Activated T-helper 1 cell treated with anti-CD3 and anti-CD28 coated beads, Interleukin-12 subunit alpha, Interleukin-12 subunit beta, Interleukin-2, Interleukin-4 antibody, amounts not matched to agents 30 ng/mL and 10 ng/mL and 1 ng/mL, durations not matched to agents 14 hours and 24 hours and 36 hours (primary cell): ENCODE measurements at regions not wholly inside any gene's neighbourhood (a gene's known extent, or its start where the extent isn't known, plus 50 kb on each side); places are given as distances from the start of the nearest gene placed in this dataset.

Source experiments
- DNase-seq: peaks from one replicate; pipeline ENCODE4 v3.0.0; 2021; ENCODE audit warnings: low spot score
- H3K27ac Mint-ChIP-seq: one replicate; pipeline ENCODE4 v1.8.0; 2021; ENCODE audit warnings: mild to moderate bottlenecking, mixed read lengths
- H3K27me3 Mint-ChIP-seq: one replicate; pipeline ENCODE4 v1.8.0; 2022; ENCODE audit warnings: mild to moderate bottlenecking, moderate library complexity, mixed read lengths; ENCODE audit not compliant: insufficient read depth
- H3K36me3 Mint-ChIP-seq: one replicate; pipeline ENCODE4 v1.8.0; 2021; ENCODE audit warnings: low read depth, mixed read lengths
- H3K4me1 Mint-ChIP-seq: one replicate; pipeline ENCODE4 v1.8.0; 2021; ENCODE audit warnings: low read depth, mixed read lengths
- H3K4me3 Mint-ChIP-seq: one replicate; pipeline ENCODE4 v1.8.0; 2021; ENCODE audit warnings: mild to moderate bottlenecking, moderate library complexity, mixed read lengths
- H3K9me3 Mint-ChIP-seq: one replicate; pipeline ENCODE4 v1.8.0; 2021; ENCODE audit warnings: mixed read lengths
- intact Hi-C: fragments of 100-400 bp; cut with micrococcal nuclease; formaldehyde crosslinking; loops from one replicate; pipeline ENCODE4 v1.15.1; 2024

GRCh38 chrX:20739038-20739745, 472.5 kb upstream of the RPS6KA3 start:
- Mint-ChIP-seq H3K9me3 (no peaks in the 10 kb centered on the region), H3K27ac (no peak overlapping the region), H3K27me3 (peaks cover 3% of the 10 kb centered on the region), H3K36me3 (no peaks in the 10 kb centered on the region), H3K4me3 (no peak overlapping the region), H3K4me1 (no peaks in the 10 kb centered on the region)
- intact Hi-C loops, result loop anchor here (5.0 kb wide), 1 partner anchor 207 kb away; no protein-coding TSS in a partner anchor
- no peak for DNase-seq

GRCh38 chrX:20729416-20729815, 462.7 kb upstream of the RPS6KA3 start:
- peaks cover 2% of the 10 kb centered on the region for H3K27me3 Mint-ChIP-seq
- intact Hi-C loops, result no loop called here
- H3K9me3 Mint-ChIP-seq, result no peaks in the 10 kb centered on the region

DNA sequence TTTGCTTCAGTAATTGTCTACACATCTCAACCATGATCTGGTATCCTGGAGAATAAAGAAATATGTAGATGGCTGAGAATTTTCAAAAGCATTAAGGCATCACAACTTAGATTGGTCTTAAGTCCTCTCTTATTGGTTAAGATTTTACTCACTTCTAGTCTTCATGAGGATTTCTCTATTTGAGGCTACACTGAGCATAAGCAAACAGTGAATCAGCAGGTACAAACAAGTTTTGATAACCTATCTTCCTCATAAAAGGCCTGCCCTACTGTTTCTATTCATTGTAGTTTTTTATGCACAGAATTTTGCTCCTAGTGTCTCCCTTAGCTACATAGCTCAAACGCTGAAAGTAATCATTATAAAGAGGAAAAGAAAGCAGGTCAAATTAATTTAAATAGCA, 460.7 kb upstream of the RPS6KA3 start:
- Mint-ChIP-seq H3K27me3 (peaks cover 2% of the 10 kb centered on the region), H3K36me3 (no peaks in the 10 kb centered on the region), H3K4me1 (no peaks in the 10 kb centered on the region), H3K9me3 (no peaks in the 10 kb centered on the region), H3K27ac (no peak overlapping the region), H3K4me3 (no peak overlapping the region)
- intact Hi-C loops, result no loop called here
- DNase-seq, result no peak

More at GRCh38 chrX:20729416-20729815, 462.7 kb upstream of the RPS6KA3 start:
- Mint-ChIP-seq H3K4me1 (no peaks in the 10 kb centered on the region), H3K36me3 (no peaks in the 10 kb centered on the region), H3K27ac (no peak overlapping the region), H3K4me3 (no peak overlapping the region)
- DNase-seq, result no peak

DNA sequence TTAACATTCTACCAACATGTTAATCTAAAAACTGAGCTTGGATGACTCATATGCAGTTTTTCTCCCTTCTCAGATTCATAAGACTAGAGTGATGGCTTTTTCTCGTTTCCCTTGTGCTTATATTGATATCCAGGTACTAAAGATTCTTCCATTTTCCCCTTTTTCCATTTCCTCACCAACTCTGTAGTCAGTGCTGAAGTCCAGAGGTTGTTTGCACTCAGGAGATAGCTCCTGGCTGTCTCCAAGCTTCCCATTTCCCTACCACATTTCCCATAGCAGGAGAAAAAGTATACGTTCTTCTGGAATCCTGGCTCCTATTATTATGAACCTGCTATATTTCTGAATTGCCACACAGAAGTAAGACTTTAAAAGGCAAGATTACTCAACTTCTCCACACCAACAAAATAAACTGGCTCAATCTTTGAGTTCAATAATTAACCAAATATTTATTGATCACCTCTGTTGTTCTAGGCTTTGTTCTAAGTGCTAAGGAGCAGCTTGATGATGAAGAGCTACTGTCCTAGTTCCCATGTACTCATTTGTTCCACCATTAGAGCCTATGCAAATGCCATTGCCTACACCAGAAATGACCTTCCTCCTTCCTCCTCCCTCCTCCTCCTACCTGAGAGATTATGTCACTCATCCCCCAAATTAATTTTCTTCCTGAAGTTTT, 454.4 kb upstream of the RPS6KA3 start:
- Mint-ChIP-seq H3K4me3 (no peak overlapping the region), H3K27me3 (peaks cover 2% of the 10 kb centered on the region), H3K36me3 (no peaks in the 10 kb centered on the region), H3K4me1 (no peaks in the 10 kb centered on the region), H3K9me3 (no peaks in the 10 kb centered on the region), H3K27ac (no peak overlapping the region)
- DNase-seq, result no peak
- intact Hi-C loops, result no loop called here

DNA sequence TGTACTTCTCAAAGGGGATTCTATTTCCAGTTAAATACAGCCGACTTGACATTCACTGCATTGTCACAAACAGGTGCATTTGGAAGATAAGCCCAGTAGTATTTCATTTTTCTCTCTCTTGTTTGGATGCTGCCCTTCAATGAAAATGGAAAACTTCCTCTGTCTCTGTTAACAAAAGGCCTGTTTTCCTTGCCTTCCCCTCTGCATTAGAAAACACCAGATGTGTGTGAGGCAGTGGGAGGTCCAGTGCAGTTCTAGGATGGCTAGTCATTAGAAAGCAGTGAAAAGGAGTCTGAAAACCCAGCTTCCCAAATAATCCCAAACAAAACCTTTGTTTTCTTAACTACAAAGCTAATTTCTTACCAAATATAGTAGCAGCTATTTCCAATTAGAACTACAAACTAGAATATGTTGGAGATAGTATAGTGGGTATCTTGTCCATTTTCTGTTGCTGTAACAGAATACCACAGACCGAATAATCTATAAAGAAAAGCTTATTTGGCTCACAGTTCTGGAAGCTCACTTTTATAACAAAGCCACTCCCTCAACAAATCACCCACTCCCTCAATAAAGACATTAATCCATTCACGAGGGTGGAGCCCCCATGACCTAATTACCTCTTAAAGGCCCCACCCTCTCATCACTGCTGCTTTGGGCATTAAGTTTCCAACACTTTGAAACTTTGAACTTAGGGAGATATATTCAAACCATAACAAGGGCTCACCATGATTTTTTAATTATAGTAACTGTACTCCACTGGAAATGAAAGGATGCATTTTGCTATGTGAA, 452.1 kb upstream of the RPS6KA3 start:
- Mint-ChIP-seq H3K4me1 (no peaks in the 10 kb centered on the region), H3K27ac (no peak overlapping the region), H3K36me3 (no peaks in the 10 kb centered on the region), H3K27me3 (no peaks in the 10 kb centered on the region), H3K9me3 (no peaks in the 10 kb centered on the region), H3K4me3 (no peak overlapping the region)
- no peak for DNase-seq
- intact Hi-C loops, result no loop called here

- H3K27me3 Mint-ChIP-seq, result no peaks in the 10 kb centered on the region
- no peaks in the 10 kb centered on the region for H3K9me3 Mint-ChIP-seq
- no peak overlapping the region for H3K4me3 Mint-ChIP-seq
- H3K36me3 Mint-ChIP-seq, result no peaks in the 10 kb centered on the region
- no peaks in the 10 kb centered on the region for H3K4me1 Mint-ChIP-seq
- no peak for DNase-seq
- intact Hi-C loops, result no loop called here
- H3K27ac Mint-ChIP-seq, result no peak overlapping the region
Measured at GRCh38 chrX:20715176-20715575, 448.5 kb upstream of the RPS6KA3 start.

GRCh38 chrX:20712811-20713210, 446.1 kb upstream of the RPS6KA3 start:
- H3K27ac Mint-ChIP-seq, result no peak overlapping the region
- H3K9me3 Mint-ChIP-seq, result no peaks in the 10 kb centered on the region
- H3K36me3 Mint-ChIP-seq, result no peaks in the 10 kb centered on the region
- intact Hi-C loops, result no loop called here
- H3K4me3 Mint-ChIP-seq, result no peak overlapping the region
- no peaks in the 10 kb centered on the region for H3K4me1 Mint-ChIP-seq
- H3K27me3 Mint-ChIP-seq, result no peaks in the 10 kb centered on the region
- no peak for DNase-seq

DNA sequence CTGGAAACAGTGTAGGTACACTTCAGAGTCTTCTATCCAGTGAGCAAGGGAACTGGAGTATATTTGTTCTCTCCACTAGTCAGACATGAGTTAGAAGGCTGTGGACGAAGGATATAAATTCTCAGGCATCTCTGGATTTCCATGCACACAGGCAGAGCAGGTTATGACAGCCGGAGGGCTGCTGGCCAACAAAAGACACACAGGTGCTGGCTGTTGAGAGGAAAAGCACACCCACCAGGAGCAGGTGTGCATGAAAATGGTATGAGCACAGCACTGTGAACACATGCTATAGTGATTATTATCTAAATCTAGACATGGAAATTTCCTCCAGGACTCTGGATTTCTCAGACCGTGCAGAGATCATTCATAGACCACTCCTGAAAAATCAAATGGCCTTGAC, 444.7 kb upstream of the RPS6KA3 start:
- H3K4me1 Mint-ChIP-seq, result no peaks in the 10 kb centered on the region
- no peak overlapping the region for H3K27ac Mint-ChIP-seq
- H3K4me3 Mint-ChIP-seq, result no peak overlapping the region
- H3K9me3 Mint-ChIP-seq, result no peaks in the 10 kb centered on the region
- no peak for DNase-seq
- H3K36me3 Mint-ChIP-seq, result no peaks in the 10 kb centered on the region
- no peaks in the 10 kb centered on the region for H3K27me3 Mint-ChIP-seq
- intact Hi-C loops, result no loop called here

- Mint-ChIP-seq H3K4me3 (no peak overlapping the region), H3K27ac (no peak overlapping the region), H3K27me3 (no peaks in the 10 kb centered on the region), H3K9me3 (no peaks in the 10 kb centered on the region), H3K36me3 (no peaks in the 10 kb centered on the region), H3K4me1 (no peaks in the 10 kb centered on the region)
- DNase-seq, result no peak
- intact Hi-C loops, result no loop called here
Measured at GRCh38 chrX:20693078-20693477, 426.4 kb upstream of the RPS6KA3 start.

- Mint-ChIP-seq H3K9me3 (no peaks in the 10 kb centered on the region), H3K27me3 (peaks cover 3% of the 10 kb centered on the region), H3K4me3 (no peak overlapping the region), H3K27ac (no peak overlapping the region), H3K4me1 (no peaks in the 10 kb centered on the region), H3K36me3 (no peaks in the 10 kb centered on the region)
- intact Hi-C loops, result no loop called here
- no peak for DNase-seq
Measured at GRCh38 chrX:20686256-20686655, 419.5 kb upstream of the RPS6KA3 start.

GRCh38 chrX:20685652-20686051, 418.9 kb upstream of the RPS6KA3 start:
- no peak overlapping the region for H3K4me3 Mint-ChIP-seq
- peaks cover 3% of the 10 kb centered on the region for H3K27me3 Mint-ChIP-seq
- intact Hi-C loops, result no loop called here
- H3K27ac Mint-ChIP-seq, result no peak overlapping the region
- no peaks in the 10 kb centered on the region for H3K9me3 Mint-ChIP-seq
- no peaks in the 10 kb centered on the region for H3K36me3 Mint-ChIP-seq
- no peaks in the 10 kb centered on the region for H3K4me1 Mint-ChIP-seq
- DNase-seq, result no peak

DNA sequence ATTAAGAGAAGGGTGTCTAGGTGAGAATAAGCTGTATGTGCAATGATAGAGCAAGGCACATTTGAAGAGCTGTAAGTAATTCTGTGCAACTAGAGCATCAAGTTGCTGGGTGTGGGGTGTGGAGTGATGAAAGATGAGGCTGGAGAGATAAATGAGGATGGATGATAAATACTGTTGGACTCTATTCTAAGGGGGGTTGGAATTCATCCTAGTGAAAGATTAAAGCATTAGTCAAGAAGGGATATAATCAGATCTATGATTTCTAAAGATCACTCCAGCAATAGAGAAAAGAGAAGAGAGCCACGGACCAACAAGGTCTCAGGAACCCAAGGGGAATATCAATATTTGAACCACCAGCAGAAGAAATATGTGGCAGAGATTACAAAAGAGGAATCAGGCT, 415.0 kb upstream of the RPS6KA3 start:
- Mint-ChIP-seq H3K27me3 (peaks cover 3% of the 10 kb centered on the region), H3K27ac (no peak overlapping the region), H3K4me3 (no peak overlapping the region), H3K9me3 (no peaks in the 10 kb centered on the region), H3K4me1 (no peaks in the 10 kb centered on the region), H3K36me3 (no peaks in the 10 kb centered on the region)
- intact Hi-C loops, result no loop called here
- no peak for DNase-seq

GRCh38 chrX:20680998-20681397, 414.3 kb upstream of the RPS6KA3 start:
- Mint-ChIP-seq H3K27ac (no peak overlapping the region), H3K4me1 (no peaks in the 10 kb centered on the region), H3K4me3 (no peak overlapping the region), H3K27me3 (peaks cover 3% of the 10 kb centered on the region), H3K36me3 (no peaks in the 10 kb centered on the region), H3K9me3 (no peaks in the 10 kb centered on the region)
- intact Hi-C loops, result no loop called here
- DNase-seq, result no peak
